NCI-H2227 (cell line): ENCODE measurements at regions not wholly inside any gene's neighbourhood (a gene's known extent, or its start where the extent isn't known, plus 50 kb on each side); places are given as distances from the start of the nearest gene placed in this dataset.

Source experiments
- DNase-seq: peaks from one replicate; lab custom pipeline; 2025; ENCODE audit not compliant: unreplicated experiment; lab: John Stamatoyannopoulos, UW

GRCh38 chr20:63059684-63060056 lies 52.9 kb upstream of the BHLHE23 start:
- no peak for DNase-seq

- DNase-seq: no peak
Observed at GRCh38 chr20:63058696-63059335, 52.1 kb upstream of the BHLHE23 start.

- no peak for DNase-seq
Observed at GRCh38 chr20:63057171-63058117, 50.7 kb upstream of the BHLHE23 start.

DNA sequence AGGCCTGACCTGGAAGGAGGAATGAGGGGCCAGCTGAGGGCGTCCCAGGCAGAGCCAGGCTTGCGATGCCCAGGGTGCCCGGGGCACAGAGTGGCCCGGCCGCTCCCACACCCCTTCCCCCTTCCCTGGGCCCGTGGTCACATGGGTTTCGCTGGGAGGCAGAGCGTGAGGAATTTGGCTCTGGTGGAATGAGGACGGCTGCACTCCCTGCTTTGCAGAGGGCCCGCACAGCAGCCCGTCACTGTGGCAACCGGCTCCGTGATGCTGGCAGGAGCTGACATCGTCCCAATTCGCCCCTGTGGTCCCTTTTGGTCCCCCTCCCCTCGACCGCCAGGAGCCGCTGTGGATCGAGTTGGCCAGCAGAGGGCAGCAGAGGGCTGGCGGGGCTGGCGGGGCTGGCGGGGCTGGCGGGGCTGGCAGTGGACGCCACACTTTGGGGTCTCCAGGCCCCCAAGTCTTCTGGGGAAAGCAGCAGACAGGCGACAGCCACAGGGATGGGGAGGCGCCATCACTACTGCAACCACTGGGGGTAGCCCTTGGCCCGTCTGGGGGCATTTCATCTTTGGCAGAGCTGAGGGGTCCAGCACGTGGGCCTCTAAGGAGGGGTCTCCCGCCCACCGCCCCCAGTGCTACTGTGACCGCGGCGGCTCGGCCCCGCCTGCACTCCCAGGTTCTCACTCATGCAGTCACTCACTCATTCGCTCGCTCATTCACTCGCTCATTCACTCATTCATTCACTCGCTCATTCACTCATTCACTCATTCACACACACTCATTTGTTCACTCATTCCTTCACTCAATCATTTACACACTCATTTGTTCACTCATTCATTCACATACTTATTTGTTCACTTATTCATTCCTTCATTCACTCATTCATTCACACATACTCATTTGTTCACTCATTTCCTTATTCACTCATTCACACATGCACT lies 49.7 kb upstream of the BHLHE23 start:
- DNase-seq: peak; percentile 82
